ENCODE measurements at regions not wholly inside any gene's neighbourhood (a gene's known extent, or its start where the extent isn't known, plus 50 kb on each side); places are given as distances from the start of the nearest gene placed in this dataset.

GRCh38 chr3:154522036-154522602 is 92.1 kb upstream of the GPR149 start:
- TF ChIP-seq CTCF (conservative IDR thresholded peaks at IDR 0.05; ENCODE audit: low read length), result no peak
- TF ChIP-seq EZH2phosphoT487 (IDR thresholded peaks at IDR 0.05; ENCODE audit: borderline replicate concordance), result no peak
